ENCODE measurements at regions not wholly inside any gene's neighbourhood (a gene's known extent, or its start where the extent isn't known, plus 50 kb on each side); places are given as distances from the start of the nearest gene placed in this dataset.

DNA sequence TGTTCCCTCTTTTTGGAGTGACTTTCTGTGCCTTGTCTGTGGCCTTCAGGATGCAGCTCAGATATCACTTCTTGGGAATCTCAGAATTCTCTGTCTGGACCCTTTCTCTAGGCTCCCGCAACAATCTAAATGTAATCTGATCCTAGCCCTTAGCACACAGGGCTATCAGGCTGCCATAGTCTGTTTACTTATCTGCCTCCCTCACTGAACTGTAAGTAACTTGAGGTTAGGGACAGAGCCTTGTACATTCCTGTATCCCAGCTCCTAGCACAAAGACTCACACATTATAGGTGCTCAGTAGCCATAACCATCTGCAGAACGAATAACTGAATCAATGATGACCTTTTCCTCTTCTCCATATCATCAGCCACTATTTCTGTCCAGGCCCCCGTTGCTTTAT, 69.5 kb downstream of the RTL9 start:
- ChIA-PET POLR2A (no interaction called here), CTCF (interaction anchor here (1.2 kb wide), 1 partner anchor 14 kb away, joined by 3 read pairs; no protein-coding TSS in a partner anchor)
- TF ChIP-seq, protein P1, sequence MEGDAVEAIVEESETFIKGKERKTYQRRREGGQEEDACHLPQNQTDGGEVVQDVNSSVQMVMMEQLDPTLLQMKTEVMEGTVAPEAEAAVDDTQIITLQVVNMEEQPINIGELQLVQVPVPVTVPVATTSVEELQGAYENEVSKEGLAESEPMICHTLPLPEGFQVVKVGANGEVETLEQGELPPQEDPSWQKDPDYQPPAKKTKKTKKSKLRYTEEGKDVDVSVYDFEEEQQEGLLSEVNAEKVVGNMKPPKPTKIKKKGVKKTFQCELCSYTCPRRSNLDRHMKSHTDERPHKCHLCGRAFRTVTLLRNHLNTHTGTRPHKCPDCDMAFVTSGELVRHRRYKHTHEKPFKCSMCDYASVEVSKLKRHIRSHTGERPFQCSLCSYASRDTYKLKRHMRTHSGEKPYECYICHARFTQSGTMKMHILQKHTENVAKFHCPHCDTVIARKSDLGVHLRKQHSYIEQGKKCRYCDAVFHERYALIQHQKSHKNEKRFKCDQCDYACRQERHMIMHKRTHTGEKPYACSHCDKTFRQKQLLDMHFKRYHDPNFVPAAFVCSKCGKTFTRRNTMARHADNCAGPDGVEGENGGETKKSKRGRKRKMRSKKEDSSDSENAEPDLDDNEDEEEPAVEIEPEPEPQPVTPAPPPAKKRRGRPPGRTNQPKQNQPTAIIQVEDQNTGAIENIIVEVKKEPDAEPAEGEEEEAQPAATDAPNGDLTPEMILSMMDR (IDR thresholded peaks at IDR 0.05; ENCODE audit: control extremely low read depth, extremely low read depth, low read depth, missing control alignments): no peak
- DNase-seq (ENCODE audit: extremely low spot score): no peak

- no peak for DNase-seq (ENCODE audit: extremely low spot score)
- TF ChIP-seq, protein P1 (IDR thresholded peaks at IDR 0.05; ENCODE audit: control extremely low read depth, extremely low read depth, low read depth, missing control alignments): no peak
- ChIA-PET CTCF (no interaction called here), POLR2A (no interaction called here)
Measured at GRCh38 chrX:110430293-110431076, 71.8 kb downstream of the RTL9 start.

DNA sequence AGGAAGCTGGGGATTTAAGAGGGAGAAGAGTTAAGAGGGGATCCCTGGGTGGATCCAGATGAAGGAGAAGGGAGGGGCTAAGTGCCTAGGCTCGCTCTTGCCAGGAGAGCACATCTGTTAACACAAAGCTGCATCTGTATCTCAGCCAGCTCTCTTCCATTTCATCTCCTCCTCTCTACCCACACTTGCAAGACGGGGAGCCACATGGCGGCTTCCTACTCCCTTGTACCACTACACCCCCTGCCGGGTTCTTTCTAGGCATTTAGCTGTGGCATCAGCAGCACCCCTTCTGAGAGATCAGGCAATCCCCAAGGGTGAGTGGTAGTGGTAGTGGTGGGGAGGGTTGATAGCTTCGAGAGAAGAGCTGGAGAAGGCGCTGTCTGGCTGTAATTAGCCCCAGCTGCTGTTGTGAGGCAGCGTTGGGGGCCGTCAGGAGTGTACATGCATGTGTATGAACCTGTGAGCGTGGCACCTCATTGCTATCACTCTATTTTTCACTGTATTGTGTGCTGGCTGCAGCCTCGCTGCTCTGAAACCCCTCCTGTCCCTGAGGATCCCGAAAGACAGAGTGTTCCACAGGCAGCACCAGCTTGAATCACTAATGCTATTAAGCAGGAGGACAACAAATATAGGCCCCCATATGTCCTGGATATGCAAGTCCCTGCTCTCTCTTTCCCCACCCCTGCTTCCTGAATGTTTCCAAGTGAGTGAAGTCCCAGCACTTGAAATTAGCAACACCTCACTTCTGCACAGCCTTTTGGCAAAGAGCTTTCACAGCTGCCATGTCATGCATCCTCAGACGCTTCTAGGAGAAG, 73.7 kb downstream of the RTL9 start:
- TF ChIP-seq, protein P1 (IDR thresholded peaks at IDR 0.05; ENCODE audit: control extremely low read depth, extremely low read depth, low read depth, missing control alignments): no peak
- ChIA-PET POLR2A (no interaction called here), CTCF (interaction anchor here (1.7 kb wide), 1 partner anchor 286 kb away, joined by 6 read pairs; no protein-coding TSS in a partner anchor)
- no peak for DNase-seq (ENCODE audit: extremely low spot score)

GRCh38 chrX:110432906-110433215, 74.2 kb downstream of the RTL9 start:
- TF ChIP-seq, protein P1 (IDR thresholded peaks at IDR 0.05; ENCODE audit: control extremely low read depth, extremely low read depth, low read depth, missing control alignments): no peak
- DNase-seq (ENCODE audit: extremely low spot score): no peak
- ChIA-PET CTCF (interaction anchor here (0.8 to 1.7 kb wide), 2 partner anchors 24 to 287 kb away, joined by 3 to 6 read pairs; no protein-coding TSS in a partner anchor), POLR2A (no interaction called here)

GRCh38 chrX:110435196-110435595, 76.5 kb downstream of the RTL9 start:
- POLR2A ChIA-PET: no interaction called here
- CTCF ChIA-PET: interaction anchor here (1.6 to 2.2 kb wide), 2 partner anchors 15 to 412 kb away, joined by 4 to 5 read pairs; no protein-coding TSS in a partner anchor
- TF ChIP-seq, protein P1 (IDR thresholded peaks at IDR 0.05; ENCODE audit: control extremely low read depth, extremely low read depth, low read depth, missing control alignments): no peak
- no peak for DNase-seq (ENCODE audit: extremely low spot score)

GRCh38 chrX:110436523-110436922, 77.9 kb downstream of the RTL9 start:
- CTCF ChIA-PET: interaction anchor here (1.0 to 2.2 kb wide), 4 partner anchors 10 to 276 kb away, joined by 3 to 5 read pairs (median 4); no protein-coding TSS in a partner anchor
- TF ChIP-seq, protein P1 (IDR thresholded peaks at IDR 0.05; ENCODE audit: control extremely low read depth, extremely low read depth, low read depth, missing control alignments): no peak
- DNase-seq (ENCODE audit: extremely low spot score): no peak
- POLR2A ChIA-PET: no interaction called here

Data from GM10248 (cell line).